WERI-Rb-1 (cell line): ENCODE measurements at regions not wholly inside any gene's neighbourhood (a gene's known extent, or its start where the extent isn't known, plus 50 kb on each side); places are given as distances from the start of the nearest gene placed in this dataset.

Experiments used
- DNase-seq: peaks from one replicate; pipeline ENCODE4 v3.0.0-alpha.2; 2020
- H3K27ac ChIP-seq: fragments of 250-450 bp; sonication (Bioruptor Pico); 2 replicates; pipeline ENCODE4 v1.5.1; 2020; ENCODE audit warnings: mild to moderate bottlenecking, moderate library complexity
- H3K27me3 ChIP-seq: fragments of 250-450 bp; sonication (Bioruptor Pico); 2 replicates; pipeline ENCODE4 v1.5.1; 2021; ENCODE audit warnings: mild to moderate bottlenecking, low read depth, moderate library complexity; ENCODE audit not compliant: insufficient read depth, severe bottlenecking
- H3K36me3 ChIP-seq: fragments of 250-450 bp; sonication (Bioruptor Pico); 2 replicates; pipeline ENCODE4 v1.5.1; 2020; ENCODE audit warnings: mild to moderate bottlenecking, moderate library complexity
- H3K4me3 ChIP-seq: 2 replicates; pipeline ENCODE4 v1.5.1; 2011; ENCODE audit warnings: low read depth, mild to moderate bottlenecking, control low read depth, low read length
- H3K9me3 ChIP-seq: fragments of 250-450 bp; sonication (Bioruptor Pico); 2 replicates; pipeline ENCODE4 v1.5.1; 2021; ENCODE audit warnings: mild to moderate bottlenecking, moderate library complexity; ENCODE audit not compliant: severe bottlenecking
- TF ChIP-seq, protein P1 (sequence below): IDR thresholded peaks from 2 replicates; pipeline ENCODE4 v1.5.1; 2011; ENCODE audit warnings: low read depth, mild to moderate bottlenecking, control low read depth, inconsistent platforms, low read length

DNA sequence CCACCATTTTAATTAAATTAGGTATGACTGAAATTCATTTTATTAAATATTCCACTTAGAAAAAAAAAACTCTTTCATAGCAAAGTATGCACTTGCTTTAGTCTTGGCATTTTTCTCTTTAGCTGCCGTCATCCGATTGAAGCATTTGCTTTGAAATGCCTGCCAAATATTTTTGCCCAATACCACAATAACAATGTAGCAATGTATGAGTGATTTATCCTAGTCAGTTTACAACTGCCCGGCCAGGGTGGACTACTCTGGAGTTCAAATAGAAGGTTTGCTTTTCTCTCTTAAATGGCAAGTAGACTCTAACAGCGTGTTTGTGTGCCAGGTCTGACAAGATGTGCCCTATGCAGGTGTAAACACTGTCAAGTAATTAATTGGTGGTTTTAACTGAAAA lies 675.3 kb upstream of the SGCG start:
- Histone ChIP-seq H3K9me3 (peaks cover 3% of the 10 kb centered on the region), H3K27ac (no peak overlapping the region), H3K27me3 (peaks cover 50% of the 10 kb centered on the region), H3K36me3 (no peaks in the 10 kb centered on the region), H3K4me3 (no peak overlapping the region)
- DNase-seq = no peak
- TF ChIP-seq, protein P1, sequence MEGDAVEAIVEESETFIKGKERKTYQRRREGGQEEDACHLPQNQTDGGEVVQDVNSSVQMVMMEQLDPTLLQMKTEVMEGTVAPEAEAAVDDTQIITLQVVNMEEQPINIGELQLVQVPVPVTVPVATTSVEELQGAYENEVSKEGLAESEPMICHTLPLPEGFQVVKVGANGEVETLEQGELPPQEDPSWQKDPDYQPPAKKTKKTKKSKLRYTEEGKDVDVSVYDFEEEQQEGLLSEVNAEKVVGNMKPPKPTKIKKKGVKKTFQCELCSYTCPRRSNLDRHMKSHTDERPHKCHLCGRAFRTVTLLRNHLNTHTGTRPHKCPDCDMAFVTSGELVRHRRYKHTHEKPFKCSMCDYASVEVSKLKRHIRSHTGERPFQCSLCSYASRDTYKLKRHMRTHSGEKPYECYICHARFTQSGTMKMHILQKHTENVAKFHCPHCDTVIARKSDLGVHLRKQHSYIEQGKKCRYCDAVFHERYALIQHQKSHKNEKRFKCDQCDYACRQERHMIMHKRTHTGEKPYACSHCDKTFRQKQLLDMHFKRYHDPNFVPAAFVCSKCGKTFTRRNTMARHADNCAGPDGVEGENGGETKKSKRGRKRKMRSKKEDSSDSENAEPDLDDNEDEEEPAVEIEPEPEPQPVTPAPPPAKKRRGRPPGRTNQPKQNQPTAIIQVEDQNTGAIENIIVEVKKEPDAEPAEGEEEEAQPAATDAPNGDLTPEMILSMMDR = no peak

DNA sequence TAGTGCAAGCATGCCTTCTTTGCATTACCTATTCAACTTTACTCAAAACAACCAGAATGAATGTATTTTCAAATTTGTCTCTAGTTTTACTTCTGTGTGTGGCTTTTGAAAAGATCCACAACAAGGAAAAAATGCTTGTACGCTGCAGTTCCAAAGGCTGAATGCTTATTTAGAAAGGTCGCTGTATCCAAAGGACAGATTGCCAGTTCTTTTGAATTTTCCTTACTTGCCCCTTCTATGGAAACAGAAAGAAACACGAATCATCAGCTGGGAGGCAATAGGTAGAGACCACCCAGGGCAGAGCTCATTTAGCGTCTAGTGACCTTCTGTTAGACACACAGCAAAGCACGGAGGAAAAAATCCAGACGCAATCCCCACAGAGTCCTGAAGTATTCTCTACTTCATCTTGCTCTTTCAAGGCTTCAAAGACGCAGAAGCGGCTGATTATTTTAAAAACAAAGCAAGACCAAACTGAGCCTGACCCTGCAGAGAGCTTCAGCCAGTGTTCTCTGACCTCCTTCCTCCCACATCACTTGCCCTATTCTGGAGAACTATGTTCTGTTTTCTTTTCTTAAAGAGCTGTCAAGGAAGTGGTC lies 674.6 kb upstream of the SGCG start:
- Histone ChIP-seq H3K27ac (no peak overlapping the region), H3K9me3 (peaks cover 3% of the 10 kb centered on the region), H3K36me3 (no peaks in the 10 kb centered on the region), H3K4me3 (no peak overlapping the region), H3K27me3 (peaks cover 55% of the 10 kb centered on the region)
- TF ChIP-seq, protein P1 = no peak
- DNase-seq = no peak

DNA sequence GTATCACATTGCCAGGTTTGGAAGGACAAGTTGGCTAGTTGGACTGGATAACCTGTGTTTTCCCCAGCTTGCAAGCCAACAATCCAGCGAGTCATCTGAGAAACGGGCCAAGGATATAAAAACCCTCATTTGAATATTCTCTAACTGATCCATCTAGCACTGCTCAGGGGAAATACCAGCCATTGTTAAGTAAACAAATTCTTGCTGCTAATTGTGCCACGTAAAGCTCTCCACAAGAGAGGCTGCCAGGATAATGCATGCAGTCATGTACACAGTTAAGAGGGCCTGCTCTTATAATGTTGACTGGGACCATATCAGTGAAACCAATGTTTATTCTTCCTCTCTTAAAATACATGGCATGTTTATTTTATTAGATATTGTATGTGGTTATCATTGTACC lies 663.2 kb upstream of the SGCG start:
- no peak for DNase-seq
- TF ChIP-seq, protein P1 = no peak
- H3K9me3 ChIP-seq = no peaks in the 10 kb centered on the region

DNA sequence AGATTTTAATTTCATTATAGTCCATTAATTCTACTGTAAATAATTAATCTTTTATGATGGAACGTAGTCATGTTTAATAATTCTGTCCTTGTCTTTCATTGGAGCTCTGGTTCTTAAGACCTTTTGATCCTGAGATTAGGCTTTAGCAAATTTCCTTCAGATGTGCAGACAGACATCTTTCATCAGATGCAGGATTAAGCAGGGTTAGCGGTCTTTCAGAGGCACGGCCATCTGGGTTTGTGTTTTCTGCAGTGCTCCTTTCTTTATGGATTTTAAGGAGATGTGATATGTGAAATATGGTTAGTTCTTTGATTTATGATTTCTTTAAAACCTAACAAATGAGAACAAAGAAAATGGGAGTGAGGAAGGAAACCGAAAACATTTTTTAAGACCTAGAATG lies 643.9 kb upstream of the SGCG start:
- peak; percentile 23 for DNase-seq
- TF ChIP-seq, protein P1 = no peak
- peaks cover 3% of the 10 kb centered on the region for H3K9me3 ChIP-seq
- H3K27ac ChIP-seq = no peak overlapping the region
- H3K27me3 ChIP-seq = peaks cover 11% of the 10 kb centered on the region
- H3K4me3 ChIP-seq = no peak overlapping the region
- no peaks in the 10 kb centered on the region for H3K36me3 ChIP-seq

More for the DNA sequence above, 663.2 kb upstream of the SGCG start:
- H3K36me3 ChIP-seq = no peaks in the 10 kb centered on the region
- no peak overlapping the region for H3K27ac ChIP-seq
- H3K27me3 ChIP-seq = peaks cover 49% of the 10 kb centered on the region
- H3K4me3 ChIP-seq = no peak overlapping the region

DNA sequence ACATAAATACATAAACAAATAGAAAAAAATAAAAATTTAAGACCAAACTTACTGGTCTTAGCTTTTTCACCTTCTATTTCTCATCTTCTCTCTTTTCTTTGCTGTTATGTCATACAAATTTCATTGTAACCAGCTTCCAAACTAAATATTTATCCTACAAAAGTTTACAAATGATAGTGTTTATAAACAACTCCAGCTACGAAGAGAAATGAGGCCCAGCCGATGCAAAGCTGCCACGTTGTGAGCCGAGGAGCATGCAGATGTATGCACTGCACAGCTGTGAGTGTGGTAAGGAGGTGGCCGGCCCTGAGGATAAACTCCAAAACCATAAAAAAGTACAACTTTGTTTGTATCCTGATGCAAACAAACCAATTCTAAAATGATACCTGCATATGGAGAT lies 642.4 kb upstream of the SGCG start:
- Histone ChIP-seq H3K9me3 (peaks cover 3% of the 10 kb centered on the region), H3K27ac (no peak overlapping the region)
- TF ChIP-seq, protein P1 = no peak

DNA sequence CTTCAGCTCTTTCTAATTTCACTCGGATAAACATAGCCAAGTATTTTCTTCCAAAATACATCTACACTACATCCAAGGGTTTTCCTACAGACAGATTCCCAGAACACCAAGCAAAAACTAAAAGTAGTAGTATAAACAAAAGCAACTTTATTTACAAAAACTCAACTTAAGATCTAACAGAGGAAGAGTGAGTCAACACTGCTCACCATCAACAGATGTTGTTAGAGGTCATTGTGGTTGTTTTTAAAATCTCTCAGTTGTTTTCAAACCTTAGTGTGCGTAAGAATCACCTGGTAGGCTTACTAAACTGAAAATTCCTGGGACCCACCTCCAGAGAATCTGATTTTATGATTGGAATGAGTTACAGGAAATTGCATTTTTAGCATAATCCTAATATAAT lies 631.7 kb upstream of the SGCG start:
- no peak for DNase-seq
- Histone ChIP-seq H3K9me3 (no peaks in the 10 kb centered on the region), H3K27ac (no peak overlapping the region), H3K36me3 (no peaks in the 10 kb centered on the region), H3K27me3 (peaks cover 45% of the 10 kb centered on the region), H3K4me3 (no peak overlapping the region)
- TF ChIP-seq, protein P1 = no peak

More for the DNA sequence above, 642.4 kb upstream of the SGCG start:
- Histone ChIP-seq H3K27me3 (peaks cover 13% of the 10 kb centered on the region), H3K4me3 (no peak overlapping the region), H3K36me3 (no peaks in the 10 kb centered on the region)
- DNase-seq = no peak
